ENCODE measurements at regions not wholly inside any gene's neighbourhood (a gene's known extent, or its start where the extent isn't known, plus 50 kb on each side); places are given as distances from the start of the nearest gene placed in this dataset.

DNA sequence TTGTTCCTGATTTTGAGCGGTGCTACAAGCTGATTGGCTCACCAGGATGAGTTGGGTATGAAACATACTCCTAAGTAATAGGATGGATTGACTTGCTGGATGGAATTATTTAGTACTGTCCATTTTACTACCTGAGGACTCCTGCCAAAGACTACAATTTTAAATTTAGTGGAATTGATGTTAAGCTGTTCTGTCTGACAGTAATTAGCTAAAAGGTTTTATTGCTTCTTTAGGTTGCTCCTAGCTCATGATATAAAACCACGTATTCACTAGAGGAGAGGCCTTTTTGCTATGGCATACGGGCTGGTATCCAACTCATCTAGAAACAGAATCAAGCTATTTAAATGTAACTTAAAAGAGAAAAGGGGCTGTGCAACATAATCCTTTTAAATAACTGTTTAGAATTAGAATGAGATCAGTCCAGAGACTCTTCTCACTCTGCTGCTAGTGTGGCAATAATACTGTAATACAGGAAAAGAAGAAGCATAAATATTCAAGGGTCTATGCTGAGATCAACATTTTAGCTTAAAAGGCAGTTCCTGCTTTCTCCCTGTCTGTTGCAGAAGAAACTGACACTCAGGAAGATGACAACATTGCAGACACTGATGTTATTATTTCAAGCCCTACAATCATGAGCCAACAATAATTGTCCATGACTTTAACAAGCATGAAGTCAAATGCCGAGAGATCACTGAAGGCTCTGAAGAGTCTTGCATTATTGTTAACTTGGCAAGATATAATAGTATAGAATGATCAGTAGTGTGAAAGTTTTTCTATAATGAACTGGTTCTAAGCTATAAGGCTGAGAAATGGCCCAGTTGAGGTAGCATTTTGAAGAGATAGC is 258.7 kb upstream of the ADGRL4 start:
- no peaks in the 10 kb centered on the region for H3K27me3 ChIP-seq
- TF ChIP-seq, protein P1, sequence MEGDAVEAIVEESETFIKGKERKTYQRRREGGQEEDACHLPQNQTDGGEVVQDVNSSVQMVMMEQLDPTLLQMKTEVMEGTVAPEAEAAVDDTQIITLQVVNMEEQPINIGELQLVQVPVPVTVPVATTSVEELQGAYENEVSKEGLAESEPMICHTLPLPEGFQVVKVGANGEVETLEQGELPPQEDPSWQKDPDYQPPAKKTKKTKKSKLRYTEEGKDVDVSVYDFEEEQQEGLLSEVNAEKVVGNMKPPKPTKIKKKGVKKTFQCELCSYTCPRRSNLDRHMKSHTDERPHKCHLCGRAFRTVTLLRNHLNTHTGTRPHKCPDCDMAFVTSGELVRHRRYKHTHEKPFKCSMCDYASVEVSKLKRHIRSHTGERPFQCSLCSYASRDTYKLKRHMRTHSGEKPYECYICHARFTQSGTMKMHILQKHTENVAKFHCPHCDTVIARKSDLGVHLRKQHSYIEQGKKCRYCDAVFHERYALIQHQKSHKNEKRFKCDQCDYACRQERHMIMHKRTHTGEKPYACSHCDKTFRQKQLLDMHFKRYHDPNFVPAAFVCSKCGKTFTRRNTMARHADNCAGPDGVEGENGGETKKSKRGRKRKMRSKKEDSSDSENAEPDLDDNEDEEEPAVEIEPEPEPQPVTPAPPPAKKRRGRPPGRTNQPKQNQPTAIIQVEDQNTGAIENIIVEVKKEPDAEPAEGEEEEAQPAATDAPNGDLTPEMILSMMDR (IDR thresholded peaks at IDR 0.05): no peak
- DNase-seq (ENCODE audit: low spot score): no peak
- H3K4me1 ChIP-seq: no peaks in the 10 kb centered on the region
- H3K27ac ChIP-seq: no peak overlapping the region
- no peaks in the 10 kb centered on the region for H3K9me3 ChIP-seq
- no peaks in the 10 kb centered on the region for H3K36me3 ChIP-seq
- H3K4me3 ChIP-seq: no peak overlapping the region

DNA sequence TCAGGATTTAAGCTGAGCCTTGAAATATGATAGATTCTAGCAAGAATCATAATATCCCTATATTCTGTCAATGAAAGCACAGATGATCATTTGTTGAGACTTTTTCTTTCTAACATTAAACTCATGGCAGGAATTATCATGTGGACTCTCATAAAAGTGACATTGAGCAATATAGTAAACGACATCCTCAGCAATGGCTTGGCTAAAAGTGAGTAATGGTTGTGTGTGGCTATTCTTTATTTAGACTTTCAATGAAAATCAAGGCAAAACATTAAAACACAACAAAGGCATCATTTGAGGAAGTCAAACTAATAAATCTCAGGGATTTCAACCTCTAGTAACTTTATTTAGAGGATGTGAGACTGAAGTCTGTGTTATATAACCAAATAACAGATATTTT is 257.8 kb upstream of the ADGRL4 start:
- Histone ChIP-seq H3K4me3 (no peak overlapping the region), H3K9me3 (no peaks in the 10 kb centered on the region), H3K4me1 (no peaks in the 10 kb centered on the region), H3K27ac (no peak overlapping the region), H3K36me3 (no peaks in the 10 kb centered on the region), H3K27me3 (no peaks in the 10 kb centered on the region)
- DNase-seq (ENCODE audit: low spot score): no peak
- TF ChIP-seq, protein P1 (IDR thresholded peaks at IDR 0.05): no peak

DNA sequence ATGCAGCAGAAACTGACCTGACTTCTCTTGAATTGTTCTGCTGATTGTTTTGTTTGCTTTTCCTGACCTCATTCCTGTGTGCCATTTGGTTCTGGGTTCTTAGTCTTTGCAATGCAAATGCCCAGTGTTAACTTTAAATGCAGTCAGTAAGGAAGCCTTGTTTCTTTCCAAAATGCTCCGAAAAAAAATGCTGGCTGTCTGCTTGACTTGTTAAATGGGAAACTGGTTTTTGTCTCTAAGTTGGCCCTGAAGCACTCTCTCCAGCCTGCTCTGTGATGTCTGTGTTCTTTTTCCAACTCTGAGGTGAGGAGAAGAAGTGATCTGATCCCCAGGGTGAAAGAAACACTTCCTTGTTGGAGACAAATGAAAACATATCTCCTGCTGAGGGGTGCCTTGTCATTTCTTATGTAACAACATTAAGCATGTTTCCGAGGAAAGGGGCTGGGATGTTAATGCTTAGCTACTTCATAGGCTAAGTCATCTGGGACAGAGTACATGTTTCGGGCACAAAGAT is 256.3 kb upstream of the ADGRL4 start:
- DNase-seq (ENCODE audit: low spot score): no peak
- no peaks in the 10 kb centered on the region for H3K36me3 ChIP-seq
- H3K9me3 ChIP-seq: no peaks in the 10 kb centered on the region
- H3K27me3 ChIP-seq: no peaks in the 10 kb centered on the region
- TF ChIP-seq, protein P1 (IDR thresholded peaks at IDR 0.05): no peak
- H3K27ac ChIP-seq: no peak overlapping the region
- H3K4me3 ChIP-seq: no peak overlapping the region
- H3K4me1 ChIP-seq: no peaks in the 10 kb centered on the region

DNA sequence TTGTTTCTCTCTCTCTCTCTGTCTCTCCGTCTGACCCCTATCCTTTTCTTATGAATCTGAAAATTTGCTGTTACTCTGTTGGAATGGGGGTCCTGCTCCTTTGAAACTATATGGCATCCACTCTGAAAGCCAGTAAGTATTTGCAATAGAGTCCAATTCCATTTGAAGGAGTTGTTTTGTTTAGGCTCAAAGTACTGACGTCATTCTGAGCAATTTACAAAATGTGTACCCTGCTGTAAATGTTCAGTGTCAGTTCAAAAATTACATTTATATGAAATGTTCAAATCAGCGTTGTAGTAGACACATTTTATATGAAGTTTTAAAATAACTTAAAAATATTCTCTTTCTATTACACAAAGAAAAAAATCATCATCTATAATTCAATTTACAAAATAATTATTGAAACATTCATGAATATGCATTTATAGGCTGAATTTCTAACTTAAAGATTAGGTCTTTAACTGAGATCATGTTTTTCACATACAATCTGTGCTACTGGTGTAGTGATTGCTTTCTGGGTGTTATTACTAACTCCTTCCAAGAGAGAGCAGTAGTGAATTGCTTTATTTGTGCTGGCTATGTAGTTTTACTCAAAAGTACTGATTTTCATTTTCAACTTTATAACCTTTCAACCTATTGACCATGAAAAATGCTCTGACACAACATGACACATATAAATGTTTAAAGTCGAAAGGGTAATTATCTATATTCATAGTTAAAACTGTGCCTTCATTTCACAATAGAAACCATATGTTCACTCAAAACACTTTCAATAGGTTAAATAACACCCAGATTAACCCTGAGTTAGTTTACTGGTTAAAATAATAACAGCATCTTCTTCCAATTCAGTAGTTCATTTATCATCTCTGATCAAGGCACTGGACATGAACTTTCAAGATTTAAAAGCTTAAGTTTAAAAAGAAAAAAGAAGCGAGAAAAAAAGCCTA is 253.1 kb upstream of the ADGRL4 start:
- no peak for DNase-seq (ENCODE audit: low spot score)
- Histone ChIP-seq H3K9me3 (no peaks in the 10 kb centered on the region), H3K4me1 (no peaks in the 10 kb centered on the region), H3K27ac (no peak overlapping the region), H3K4me3 (no peak overlapping the region), H3K27me3 (no peaks in the 10 kb centered on the region), H3K36me3 (no peaks in the 10 kb centered on the region)
- TF ChIP-seq, protein P1 (IDR thresholded peaks at IDR 0.05): peak in 1 of 2 donors; percentile 66

DNA sequence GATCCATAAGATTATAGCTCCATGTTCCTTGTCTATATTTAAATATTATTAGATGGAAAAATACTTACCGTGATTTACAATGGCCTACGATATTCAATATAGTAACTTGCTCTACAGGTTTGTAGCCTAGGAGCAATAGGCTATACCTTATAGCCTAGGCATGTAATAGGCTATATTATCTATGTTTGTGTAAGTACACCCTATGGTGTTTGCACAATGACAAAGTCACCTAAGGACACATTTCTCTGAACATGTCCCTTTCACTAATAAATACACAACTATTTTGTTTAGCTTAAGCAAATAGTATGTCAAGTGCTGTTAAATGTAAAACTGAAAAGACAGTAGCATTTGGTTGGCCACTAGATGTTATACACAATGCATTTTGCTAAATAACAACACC is 248.9 kb upstream of the ADGRL4 start:
- no peaks in the 10 kb centered on the region for H3K4me1 ChIP-seq
- no peaks in the 10 kb centered on the region for H3K27me3 ChIP-seq
- TF ChIP-seq, protein P1 (IDR thresholded peaks at IDR 0.05): no peak
- H3K4me3 ChIP-seq: no peak overlapping the region
- no peak for DNase-seq (ENCODE audit: low spot score)
- no peak overlapping the region for H3K27ac ChIP-seq
- H3K9me3 ChIP-seq: no peaks in the 10 kb centered on the region
- H3K36me3 ChIP-seq: no peaks in the 10 kb centered on the region

All from right atrium auricular region (tissue), 2 donors.